ENCODE measurements at regions not wholly inside any gene's neighbourhood (a gene's known extent, or its start where the extent isn't known, plus 50 kb on each side); places are given as distances from the start of the nearest gene placed in this dataset.
A peak's percentile ranks its signal among the peaks of the same experiment; 100 is the strongest.

GRCh38 chr4:28427306-28428085 lies 1566.9 kb downstream of the STIM2 start:
- H3K4me3 ChIP-seq = no peak overlapping the region
- 37 to 42% methylated on average over 4 of the region's 4 CpGs for WGBS, 2 experiments (ENCODE audit: low coverage in 1 of 2, low lambda C conversion rate in 2 of 2, missing lambda C conversion rate in 2 of 2)
- H3F3A ChIP-seq (ENCODE audit: insufficient read depth) = no peaks in the 10 kb centered on the region
- no peak overlapping the region for H3K27ac ChIP-seq
- DNase-seq = no peak
- H3K36me3 ChIP-seq (ENCODE audit: low read depth) = no peaks in the 10 kb centered on the region
- H3K4me2 ChIP-seq (ENCODE audit: unreplicated experiment) = no peak overlapping the region
- no peaks in the 10 kb centered on the region for H3K27me3 ChIP-seq (replicated peaks; ENCODE audit: insufficient read depth)
- TF ChIP-seq EZH2 (IDR thresholded peaks at IDR 0.05; ENCODE audit: insufficient read depth, poor library complexity, severe bottlenecking) (no peak), EZH2phosphoT487 (IDR thresholded peaks at IDR 0.05; ENCODE audit: insufficient read depth, low read depth) (no peak)
- no peaks in the 10 kb centered on the region for H4K20me1 ChIP-seq (ENCODE audit: insufficient read depth)
- H3K9me2 ChIP-seq (ENCODE audit: insufficient read depth) = no peaks in the 10 kb centered on the region
- in situ Hi-C loops (cut with MboI) = no loop called here
- no peak overlapping the region for H3K9ac ChIP-seq
- no peaks in the 10 kb centered on the region for H3K4me1 ChIP-seq (ENCODE audit: insufficient read depth)
- H3K79me2 ChIP-seq (ENCODE audit: insufficient read depth) = no peaks in the 10 kb centered on the region
- H2AFZ ChIP-seq = peak overlapping the region; percentile 47; the same call in 1 of the 2 replicates
- no peaks in the 10 kb centered on the region for H3K9me3 ChIP-seq (ENCODE audit: low read depth)

- DNase-seq = no peak
- in situ Hi-C loops (cut with MboI) = no loop called here
- H3K9me3 ChIP-seq (ENCODE audit: low read depth) = no peaks in the 10 kb centered on the region
- H3K4me2 ChIP-seq (ENCODE audit: unreplicated experiment) = no peak overlapping the region
- H3K79me2 ChIP-seq (ENCODE audit: insufficient read depth) = no peaks in the 10 kb centered on the region
- WGBS, 2 experiments (ENCODE audit: low coverage in 1 of 2, low lambda C conversion rate in 2 of 2, missing lambda C conversion rate in 2 of 2) = 28 to 36% methylated on average over 7 of the region's 7 CpGs
- no peak overlapping the region for H3K27ac ChIP-seq
- H3K4me3 ChIP-seq = no peak overlapping the region
- H4K20me1 ChIP-seq (ENCODE audit: insufficient read depth) = no peaks in the 10 kb centered on the region
- no peak for TF ChIP-seq EZH2 (IDR thresholded peaks at IDR 0.05; ENCODE audit: insufficient read depth, poor library complexity, severe bottlenecking)
- no peak for TF ChIP-seq EZH2phosphoT487 (IDR thresholded peaks at IDR 0.05; ENCODE audit: insufficient read depth, low read depth)
- no peaks in the 10 kb centered on the region for H3K27me3 ChIP-seq (replicated peaks; ENCODE audit: insufficient read depth)
- no peak overlapping the region for H2AFZ ChIP-seq
- no peaks in the 10 kb centered on the region; the same call in 1 of the 2 replicates for H3K4me1 ChIP-seq (ENCODE audit: insufficient read depth)
- H3K36me3 ChIP-seq (ENCODE audit: low read depth) = 0 out of 2 replicates have a peak, but pooled peaks cover 3% of the 10 kb centered on the region
- H3K9me2 ChIP-seq (ENCODE audit: insufficient read depth) = no peaks in the 10 kb centered on the region
- no peaks in the 10 kb centered on the region for H3F3A ChIP-seq (ENCODE audit: insufficient read depth)
- no peak overlapping the region for H3K9ac ChIP-seq
Measured at GRCh38 chr4:28432348-28433025, 1571.8 kb downstream of the STIM2 start.

GRCh38 chr4:28435314-28435713 lies 1574.7 kb downstream of the STIM2 start:
- Histone ChIP-seq H3K36me3 (ENCODE audit: low read depth) (0 out of 2 replicates have a peak, but pooled peaks cover 5% of the 10 kb centered on the region), H3K4me3 (peak overlapping the region; percentile 18), H3F3A (ENCODE audit: insufficient read depth) (no peaks in the 10 kb centered on the region), H3K27ac (no peak overlapping the region), H3K9ac (0 out of 2 replicates have a peak overlapping the region, but pooled peaks have one; percentile 2), H2AFZ (peak overlapping the region; percentile 63), H4K20me1 (ENCODE audit: insufficient read depth) (no peaks in the 10 kb centered on the region), H3K9me2 (ENCODE audit: insufficient read depth) (no peaks in the 10 kb centered on the region), H3K9me3 (ENCODE audit: low read depth) (no peaks in the 10 kb centered on the region), H3K4me1 (ENCODE audit: insufficient read depth) (no peaks in the 10 kb centered on the region; the same call in 1 of the 2 replicates), H3K4me2 (ENCODE audit: unreplicated experiment) (peak overlapping the region; percentile 67), H3K79me2 (ENCODE audit: insufficient read depth) (no peaks in the 10 kb centered on the region), H3K27me3 (replicated peaks; ENCODE audit: insufficient read depth) (no peaks in the 10 kb centered on the region)
- in situ Hi-C loops (cut with MboI) = no loop called here
- 4 to 8% methylated on average over 2 of the region's 2 CpGs for WGBS, 2 experiments (ENCODE audit: low coverage in 1 of 2, low lambda C conversion rate in 2 of 2, missing lambda C conversion rate in 2 of 2)
- no peak for DNase-seq
- TF ChIP-seq EZH2 (IDR thresholded peaks at IDR 0.05; ENCODE audit: insufficient read depth, poor library complexity, severe bottlenecking) = no peak
- TF ChIP-seq EZH2phosphoT487 (IDR thresholded peaks at IDR 0.05; ENCODE audit: insufficient read depth, low read depth) = no peak

- no peak for DNase-seq
- Histone ChIP-seq H3K4me3 (no peak overlapping the region), H3K9me3 (ENCODE audit: low read depth) (no peaks in the 10 kb centered on the region), H3F3A (ENCODE audit: insufficient read depth) (no peaks in the 10 kb centered on the region), H3K9me2 (ENCODE audit: insufficient read depth) (no peaks in the 10 kb centered on the region), H4K20me1 (ENCODE audit: insufficient read depth) (no peaks in the 10 kb centered on the region), H3K9ac (no peak overlapping the region), H3K36me3 (ENCODE audit: low read depth) (0 out of 2 replicates have a peak, but pooled peaks cover 5% of the 10 kb centered on the region), H3K27ac (no peak overlapping the region), H2AFZ (peak overlapping the region; percentile 63), H3K4me2 (ENCODE audit: unreplicated experiment) (peak overlapping the region; percentile 67), H3K4me1 (ENCODE audit: insufficient read depth) (no peaks in the 10 kb centered on the region; the same call in 1 of the 2 replicates), H3K27me3 (replicated peaks; ENCODE audit: insufficient read depth) (no peaks in the 10 kb centered on the region), H3K79me2 (ENCODE audit: insufficient read depth) (no peaks in the 10 kb centered on the region)
- 33 to 37% methylated on average over 10 of the region's 10 CpGs for WGBS, 2 experiments (ENCODE audit: low coverage in 1 of 2, low lambda C conversion rate in 2 of 2, missing lambda C conversion rate in 2 of 2)
- in situ Hi-C loops (cut with MboI) = no loop called here
- TF ChIP-seq EZH2 (IDR thresholded peaks at IDR 0.05; ENCODE audit: insufficient read depth, poor library complexity, severe bottlenecking) = no peak
- TF ChIP-seq EZH2phosphoT487 (IDR thresholded peaks at IDR 0.05; ENCODE audit: insufficient read depth, low read depth) = no peak
Measured at GRCh38 chr4:28436191-28437080, 1575.8 kb downstream of the STIM2 start.
